Mucosa of stomach (tissue), 1 donor: ENCODE measurements at regions not wholly inside any gene's neighbourhood (a gene's known extent, or its start where the extent isn't known, plus 50 kb on each side); places are given as distances from the start of the nearest gene placed in this dataset.

Source experiments
- H3K27me3 ChIP-seq: one replicate; pipeline ENCODE4 v1.7.0; 2013; ENCODE audit warnings: mild to moderate bottlenecking, low read length; ENCODE audit not compliant: control insufficient read depth, insufficient read depth
- H3K36me3 ChIP-seq: one replicate; pipeline ENCODE4 v1.7.0; 2013; ENCODE audit warnings: low read length; ENCODE audit not compliant: control insufficient read depth, insufficient read depth
- H3K4me1 ChIP-seq: one replicate; pipeline ENCODE4 v1.7.0; 2013; ENCODE audit warnings: mild to moderate bottlenecking, low read length; ENCODE audit not compliant: control insufficient read depth, insufficient read depth
- H3K4me3 ChIP-seq: one replicate; pipeline ENCODE4 v1.7.0; 2013; ENCODE audit warnings: low read length
- H3K9ac ChIP-seq: one replicate; pipeline ENCODE4 v1.7.0; 2013; ENCODE audit warnings: mild to moderate bottlenecking, low read length, moderate library complexity
- H3K9me3 ChIP-seq: one replicate; pipeline ENCODE4 v1.7.0; 2013; ENCODE audit warnings: mild to moderate bottlenecking, low read length, moderate library complexity; ENCODE audit not compliant: control insufficient read depth
- donor health status: Pancreatic carcinoma.

DNA sequence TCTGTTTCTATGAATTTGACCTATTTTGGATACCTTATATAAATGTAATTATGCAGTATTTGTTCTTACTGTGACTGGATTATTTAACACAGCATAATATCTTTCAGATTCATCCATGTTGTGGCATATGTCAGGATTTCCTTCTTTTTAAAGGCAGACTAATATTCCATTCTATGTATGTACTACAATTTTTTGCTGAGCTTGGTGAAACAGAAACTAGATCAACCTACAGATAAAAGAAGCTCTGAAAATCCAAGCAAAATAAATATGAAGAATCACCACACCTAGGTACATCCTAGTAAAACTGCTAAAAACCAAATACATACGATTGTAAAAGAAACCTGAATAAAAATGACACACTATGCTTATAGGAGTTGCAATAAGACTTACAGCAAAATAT is 300.5 kb downstream of the HTR7 start:
- H3K4me3 ChIP-seq = no peak overlapping the region
- no peak overlapping the region for H3K9ac ChIP-seq
- no peaks in the 10 kb centered on the region for H3K4me1 ChIP-seq
- H3K36me3 ChIP-seq = no peaks in the 10 kb centered on the region
- H3K27me3 ChIP-seq = no peaks in the 10 kb centered on the region
- no peaks in the 10 kb centered on the region for H3K9me3 ChIP-seq

DNA sequence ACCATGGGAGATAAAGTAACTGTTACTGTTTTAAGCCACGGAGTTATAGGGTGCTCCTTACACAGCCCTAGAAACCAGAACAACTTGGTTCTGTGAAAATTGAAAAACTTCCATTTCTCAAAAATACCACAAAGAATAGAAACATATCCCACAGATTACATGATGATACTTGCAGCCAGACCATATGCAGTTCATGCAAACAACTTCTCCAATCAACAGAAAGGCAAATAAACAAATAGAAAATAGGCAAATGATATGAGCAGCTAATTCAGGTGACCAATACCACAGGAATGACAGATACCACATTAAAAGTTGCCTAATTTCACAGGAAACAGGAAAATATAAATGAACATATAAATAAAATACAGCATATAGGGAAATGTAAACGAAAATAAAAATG is 297.5 kb downstream of the HTR7 start:
- no peak overlapping the region for H3K9ac ChIP-seq
- no peaks in the 10 kb centered on the region for H3K36me3 ChIP-seq
- no peak overlapping the region for H3K4me3 ChIP-seq
- H3K27me3 ChIP-seq = no peaks in the 10 kb centered on the region
- no peaks in the 10 kb centered on the region for H3K9me3 ChIP-seq
- no peaks in the 10 kb centered on the region for H3K4me1 ChIP-seq

DNA sequence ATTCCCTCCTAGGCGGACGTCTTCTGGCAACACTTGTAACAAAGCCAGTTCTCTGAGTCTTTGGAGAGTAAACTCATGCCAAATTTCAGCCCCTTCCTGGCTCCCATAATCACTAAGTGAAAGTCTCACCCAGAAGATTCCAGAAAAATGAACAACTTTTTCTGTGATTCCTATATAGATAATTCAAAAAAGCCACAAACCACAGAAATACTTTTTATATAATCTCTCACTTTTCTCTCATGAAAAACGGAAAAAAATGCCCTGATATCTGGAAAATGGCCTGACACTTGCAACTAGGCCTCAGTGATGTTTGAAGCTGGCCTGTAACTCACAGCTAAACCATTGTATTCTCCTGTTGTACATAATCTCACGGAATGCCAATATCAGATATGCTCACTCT is 296.2 kb downstream of the HTR7 start:
- no peaks in the 10 kb centered on the region for H3K27me3 ChIP-seq

DNA sequence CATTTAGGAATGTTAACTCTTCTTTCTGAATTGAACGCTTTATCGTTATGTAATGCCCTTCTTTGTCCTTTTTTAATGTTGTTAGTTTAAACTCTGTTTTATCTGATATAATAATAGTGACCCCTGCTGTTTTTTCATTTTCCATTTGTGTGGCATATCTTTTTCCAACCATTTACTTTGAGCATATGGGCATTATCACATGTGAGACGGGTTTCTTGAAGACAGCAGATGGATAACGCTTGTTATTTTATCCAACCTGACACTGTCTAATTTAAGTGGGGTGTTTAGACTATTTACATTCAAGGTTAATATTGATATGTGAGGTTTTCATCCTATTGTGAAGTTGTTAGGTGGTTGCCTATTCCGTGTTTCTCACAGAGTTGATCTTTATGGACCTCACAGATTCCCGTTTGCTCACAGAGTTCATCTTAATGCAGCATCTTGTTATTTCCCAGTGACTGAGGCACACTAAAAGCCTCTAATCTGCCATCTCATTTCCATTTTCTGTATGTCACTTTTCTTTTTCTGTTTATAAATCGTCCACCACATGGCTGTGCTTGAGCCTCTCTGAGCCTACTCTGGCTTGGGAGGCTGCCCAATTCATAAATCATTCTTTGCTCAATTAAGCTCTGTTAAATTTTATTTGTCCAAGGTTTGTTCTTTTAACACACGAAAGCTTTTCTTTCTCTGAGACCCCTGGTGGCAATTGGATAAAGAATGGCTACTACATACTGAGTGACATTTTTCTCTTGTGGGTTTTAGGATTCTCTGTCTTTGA is 286.2 kb downstream of the HTR7 start:
- Histone ChIP-seq H3K9me3 (no peaks in the 10 kb centered on the region), H3K36me3 (no peaks in the 10 kb centered on the region), H3K27me3 (no peaks in the 10 kb centered on the region), H3K9ac (no peak overlapping the region), H3K4me3 (no peak overlapping the region), H3K4me1 (no peaks in the 10 kb centered on the region)

More for the DNA sequence above, 296.2 kb downstream of the HTR7 start:
- no peak overlapping the region for H3K9ac ChIP-seq
- no peaks in the 10 kb centered on the region for H3K36me3 ChIP-seq
- no peaks in the 10 kb centered on the region for H3K4me1 ChIP-seq
- no peaks in the 10 kb centered on the region for H3K9me3 ChIP-seq
- H3K4me3 ChIP-seq = no peak overlapping the region

DNA sequence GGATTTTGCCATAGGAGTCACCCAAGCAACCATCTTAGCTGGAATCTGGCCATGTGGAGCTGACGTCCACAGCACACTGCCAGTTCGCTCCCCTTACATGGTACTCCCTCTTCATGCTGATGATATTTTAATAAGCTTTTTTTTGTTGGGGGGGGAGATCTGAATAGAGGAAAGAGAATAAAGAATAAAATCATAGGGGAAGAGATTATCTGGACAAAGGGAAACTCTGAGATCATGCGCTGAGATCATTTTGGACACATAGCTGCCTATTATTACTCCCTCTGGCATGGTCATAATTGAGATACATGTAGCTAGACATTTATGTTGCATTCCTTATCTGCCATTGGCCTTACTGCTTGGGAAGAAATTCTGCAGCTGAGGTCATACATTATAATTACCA is 282.7 kb downstream of the HTR7 start:
- Histone ChIP-seq H3K4me1 (no peaks in the 10 kb centered on the region), H3K4me3 (no peak overlapping the region), H3K36me3 (no peaks in the 10 kb centered on the region), H3K9me3 (no peaks in the 10 kb centered on the region), H3K27me3 (no peaks in the 10 kb centered on the region), H3K9ac (no peak overlapping the region)

DNA sequence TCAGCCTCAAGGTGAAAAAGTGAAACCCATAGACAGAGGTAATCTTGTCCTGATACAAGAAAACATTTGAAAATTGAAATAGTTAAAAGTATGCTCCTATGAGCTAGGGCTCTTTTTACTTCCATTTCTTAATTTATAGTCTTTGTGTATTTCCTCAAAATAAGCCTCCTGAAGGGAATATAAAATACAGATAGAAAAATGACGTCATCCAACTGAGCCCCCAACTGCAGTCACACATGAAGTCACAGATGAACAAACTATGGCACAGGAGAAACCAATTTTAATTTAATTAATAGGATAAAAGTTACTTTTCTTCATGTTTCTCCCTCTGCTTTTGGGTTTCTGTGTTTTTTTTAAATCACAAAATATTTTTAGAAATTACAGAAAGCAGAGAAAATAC is 280.3 kb downstream of the HTR7 start:
- Histone ChIP-seq H3K9me3 (no peaks in the 10 kb centered on the region), H3K4me3 (no peak overlapping the region), H3K9ac (no peak overlapping the region), H3K36me3 (no peaks in the 10 kb centered on the region), H3K4me1 (no peaks in the 10 kb centered on the region), H3K27me3 (no peaks in the 10 kb centered on the region)

DNA sequence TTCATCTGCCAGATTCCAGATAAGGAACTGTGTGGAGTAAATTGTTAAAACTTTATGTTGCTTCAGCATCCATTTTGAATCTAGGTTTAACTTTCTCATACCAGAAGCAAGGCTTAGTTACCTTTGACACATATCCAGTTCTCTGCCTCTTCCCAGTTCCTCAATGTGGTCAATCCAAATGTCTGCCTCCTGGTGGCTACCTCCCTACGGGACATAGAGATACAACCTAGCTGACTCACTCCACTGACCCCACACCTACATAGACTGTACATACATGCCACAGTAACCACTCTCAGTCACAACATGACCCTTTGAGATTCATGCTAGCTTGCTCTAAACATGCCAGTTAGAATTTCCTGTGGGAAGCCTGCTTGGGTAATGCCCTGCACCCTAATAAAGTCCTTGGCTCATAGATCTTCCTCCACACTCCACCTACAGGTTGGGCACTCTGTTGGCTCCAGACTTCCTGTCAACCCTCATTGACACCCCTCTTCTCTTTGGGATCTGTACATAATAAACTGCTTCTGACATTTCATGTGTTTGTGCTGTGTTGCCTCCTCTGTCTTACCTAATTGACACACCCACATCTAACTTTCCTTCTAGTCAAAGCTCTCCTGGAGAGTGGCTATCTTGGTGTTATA is 278.1 kb downstream of the HTR7 start:
- Histone ChIP-seq H3K27me3 (no peaks in the 10 kb centered on the region), H3K36me3 (no peaks in the 10 kb centered on the region), H3K9me3 (no peaks in the 10 kb centered on the region), H3K4me1 (no peaks in the 10 kb centered on the region), H3K4me3 (no peak overlapping the region), H3K9ac (no peak overlapping the region)

DNA sequence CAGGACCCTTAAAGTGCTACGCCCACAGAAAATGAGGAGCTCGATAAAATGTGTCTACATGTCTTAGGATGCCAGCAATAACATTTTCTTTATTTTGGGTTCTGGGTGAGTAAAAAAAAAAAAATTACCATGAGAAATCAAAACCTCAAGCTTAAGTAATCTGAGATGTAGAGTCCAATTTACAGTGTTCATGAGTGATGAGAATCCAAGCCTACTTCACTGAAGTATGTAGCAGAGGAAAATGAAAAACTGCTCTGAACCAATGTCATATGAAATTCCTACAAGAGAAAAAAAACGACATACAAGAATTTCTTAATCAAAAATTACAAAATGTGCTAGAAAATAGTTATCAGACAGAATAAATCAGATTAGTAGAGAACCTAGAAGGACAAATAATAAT is 274.4 kb downstream of the HTR7 start:
- H3K4me1 ChIP-seq = no peaks in the 10 kb centered on the region
- H3K4me3 ChIP-seq = no peak overlapping the region
- H3K9ac ChIP-seq = no peak overlapping the region
- no peaks in the 10 kb centered on the region for H3K9me3 ChIP-seq
- no peaks in the 10 kb centered on the region for H3K27me3 ChIP-seq
- no peaks in the 10 kb centered on the region for H3K36me3 ChIP-seq

DNA sequence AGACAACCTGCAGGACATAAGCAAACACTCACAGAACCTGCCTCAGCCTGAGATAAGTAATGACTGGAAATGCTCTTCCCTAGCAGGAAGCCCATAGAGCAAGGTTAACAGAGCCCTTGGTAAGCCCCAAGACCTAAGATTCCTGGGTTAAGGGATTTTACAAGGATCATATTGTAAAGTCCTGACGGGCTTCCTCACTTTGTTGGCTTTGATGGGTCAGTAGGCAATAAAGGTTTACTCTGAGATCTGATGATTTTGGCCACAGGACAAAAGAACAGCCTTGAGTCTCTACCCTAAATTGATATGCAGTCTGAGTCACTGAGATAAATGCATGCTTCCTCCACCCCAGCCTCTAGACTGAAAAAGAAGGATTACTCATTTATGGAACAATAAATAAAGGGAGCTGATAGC is 270.8 kb downstream of the HTR7 start:
- Histone ChIP-seq H3K36me3 (no peaks in the 10 kb centered on the region), H3K4me1 (no peaks in the 10 kb centered on the region), H3K9me3 (no peaks in the 10 kb centered on the region), H3K27me3 (no peaks in the 10 kb centered on the region), H3K4me3 (no peak overlapping the region), H3K9ac (no peak overlapping the region)

DNA sequence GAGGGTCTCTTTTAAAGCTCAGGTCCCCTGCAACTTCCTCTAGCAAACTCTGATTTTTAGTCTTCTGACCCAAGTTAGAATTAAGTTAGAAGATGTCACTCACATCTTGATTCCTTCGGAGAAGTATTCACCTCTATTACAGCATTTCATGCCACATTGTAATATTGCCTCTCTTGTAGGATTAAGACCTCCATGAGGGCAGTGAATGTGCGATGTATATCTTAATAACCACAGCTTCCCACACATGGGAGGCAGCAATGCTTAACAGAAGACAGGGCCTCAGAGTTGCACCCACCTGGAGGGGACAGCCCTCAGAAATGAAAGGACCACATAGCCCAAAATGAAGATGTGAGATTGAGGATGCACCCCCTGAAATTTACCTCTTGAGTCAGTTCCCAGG is 270.3 kb downstream of the HTR7 start:
- no peaks in the 10 kb centered on the region for H3K4me1 ChIP-seq
- no peaks in the 10 kb centered on the region for H3K36me3 ChIP-seq

DNA sequence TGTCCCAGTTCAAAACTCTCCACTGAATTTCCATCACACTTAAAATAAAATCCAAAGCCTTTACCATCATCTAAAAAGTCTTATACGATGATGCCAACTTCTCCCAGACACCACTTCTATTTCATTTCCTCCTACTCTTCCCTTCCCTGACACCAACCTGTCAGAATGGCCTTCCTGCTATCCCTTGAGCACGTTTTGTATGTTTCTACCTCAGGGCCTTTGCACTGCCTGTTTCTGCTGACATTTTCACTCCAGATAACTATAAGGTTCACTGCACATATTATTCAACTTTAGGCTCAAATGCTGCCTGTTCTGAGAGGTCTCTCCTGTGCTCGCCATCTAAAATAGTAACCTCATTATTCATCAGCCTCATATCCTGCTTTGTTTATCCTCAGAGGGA is 269.6 kb downstream of the HTR7 start:
- H3K9ac ChIP-seq = no peak overlapping the region
- H3K4me1 ChIP-seq = no peaks in the 10 kb centered on the region
- no peaks in the 10 kb centered on the region for H3K9me3 ChIP-seq
- no peaks in the 10 kb centered on the region for H3K27me3 ChIP-seq
- H3K4me3 ChIP-seq = no peak overlapping the region
- no peaks in the 10 kb centered on the region for H3K36me3 ChIP-seq

More for the DNA sequence above, 270.3 kb downstream of the HTR7 start:
- Histone ChIP-seq H3K27me3 (no peaks in the 10 kb centered on the region), H3K4me3 (no peak overlapping the region), H3K9me3 (no peaks in the 10 kb centered on the region), H3K9ac (no peak overlapping the region)

DNA sequence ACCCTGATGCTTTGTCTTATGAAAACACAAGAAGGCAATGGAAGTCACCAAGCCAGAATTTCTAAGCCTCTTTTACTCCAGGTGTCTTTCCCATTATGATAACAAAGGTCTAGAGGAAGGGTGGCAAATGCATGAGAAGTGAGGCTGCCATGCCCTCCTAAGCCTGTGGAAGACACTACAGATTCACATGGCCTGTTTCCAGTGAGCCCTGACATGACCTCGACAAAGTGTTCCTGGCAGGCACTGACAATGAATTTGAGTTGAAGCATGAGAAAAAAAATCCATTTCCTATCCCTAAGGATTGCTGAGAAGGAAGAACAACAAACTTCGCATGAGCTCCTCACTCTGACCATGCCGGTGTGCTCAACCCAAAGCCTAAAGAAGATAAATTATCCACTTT is 268.0 kb downstream of the HTR7 start:
- Histone ChIP-seq H3K4me1 (no peaks in the 10 kb centered on the region), H3K9me3 (no peaks in the 10 kb centered on the region), H3K27me3 (no peaks in the 10 kb centered on the region), H3K36me3 (no peaks in the 10 kb centered on the region), H3K4me3 (no peak overlapping the region), H3K9ac (no peak overlapping the region)
